Activated T-cell treated with anti-CD3 and anti-CD28 coated beads for 48 hours (primary cell): ENCODE measurements at regions not wholly inside any gene's neighbourhood (a gene's known extent, or its start where the extent isn't known, plus 50 kb on each side); places are given as distances from the start of the nearest gene placed in this dataset.

Experiments
- DNase-seq: peaks from one replicate; pipeline ENCODE4 v3.0.0-alpha.2; 2020; ENCODE audit warnings: low read depth

DNA sequence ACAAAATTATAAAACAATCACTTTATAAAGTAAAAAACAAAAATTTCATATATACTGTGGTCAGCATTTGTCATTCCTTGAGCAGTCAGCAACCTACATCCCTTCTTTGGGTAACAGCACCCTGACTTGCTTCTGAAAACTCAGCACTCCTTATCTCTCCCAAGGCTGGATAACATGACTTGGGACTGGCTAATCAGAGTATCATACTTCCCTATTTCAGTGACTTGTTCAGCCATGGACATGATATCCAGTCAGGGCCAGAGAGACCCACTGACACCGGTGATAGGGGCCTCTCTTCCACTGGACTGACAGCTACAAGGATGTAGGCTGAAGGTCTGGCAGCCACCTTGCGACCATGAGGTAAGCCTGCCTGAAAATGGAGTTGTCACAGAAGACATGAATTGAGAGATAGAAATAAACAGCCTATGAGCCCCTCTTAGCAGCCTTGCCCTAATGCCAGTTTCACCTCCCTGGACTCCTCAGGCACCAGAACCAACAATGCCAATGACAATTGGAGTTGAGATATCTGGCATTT is 84.4 kb upstream of the NEBL start:
- DNase-seq = no peak

DNA sequence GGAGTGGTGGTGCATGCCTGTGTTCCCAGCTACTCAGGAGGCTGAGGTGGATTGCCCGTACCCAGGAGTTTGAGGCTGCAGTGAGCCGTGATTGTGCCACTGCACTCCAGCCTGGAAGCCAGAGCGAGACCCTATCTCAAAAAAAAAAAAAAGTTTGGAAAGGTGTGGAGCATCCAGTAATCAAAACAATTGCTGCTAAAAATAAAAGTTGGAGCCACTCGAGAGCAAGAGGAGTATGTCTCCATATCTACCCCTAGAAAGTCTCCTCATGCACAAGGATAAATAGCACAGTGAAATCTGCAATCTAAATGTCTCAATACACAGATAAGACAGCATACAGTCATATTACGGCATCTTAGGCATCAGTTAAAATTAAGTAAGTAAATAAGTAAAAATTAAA is 81.5 kb upstream of the NEBL start:
- DNase-seq = no peak

DNA sequence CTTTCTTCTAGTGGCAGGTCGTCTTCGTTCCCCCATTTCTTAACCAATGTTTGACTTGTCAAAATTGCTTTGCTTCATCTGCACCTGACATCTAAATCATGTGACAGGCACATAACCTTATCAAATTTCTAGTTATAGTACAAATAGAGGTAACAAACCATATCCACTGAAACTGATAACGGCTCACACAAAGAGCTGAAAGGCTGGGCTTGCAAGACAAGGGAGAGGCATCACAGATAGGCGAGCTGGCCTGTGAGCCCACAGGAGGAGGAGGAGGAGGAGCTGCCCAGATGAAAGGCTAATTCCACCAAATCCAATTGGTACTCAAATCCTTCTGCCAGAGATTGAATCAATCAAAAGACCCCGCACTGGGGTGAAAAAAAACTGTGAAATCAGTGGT is 80.2 kb upstream of the NEBL start:
- DNase-seq = no peak

DNA sequence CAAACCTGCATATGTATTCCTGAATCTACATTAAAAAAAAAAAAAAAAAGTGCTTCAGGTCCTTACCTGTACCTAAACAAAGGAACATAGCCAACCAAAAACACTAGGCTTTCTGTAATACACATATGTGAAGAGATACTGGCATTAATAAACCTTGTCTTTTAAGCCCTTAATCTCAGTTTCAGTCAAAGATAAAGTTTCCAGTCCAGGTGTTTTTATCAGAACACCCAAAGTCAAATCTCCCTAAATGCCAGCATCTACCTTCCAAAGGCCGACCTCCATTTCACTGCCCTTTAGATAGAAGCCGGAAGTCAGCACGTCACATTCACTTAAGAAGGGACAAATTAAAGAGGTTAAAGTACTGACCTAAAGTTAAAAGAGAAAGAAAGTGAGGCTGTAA is 79.8 kb upstream of the NEBL start:
- no peak for DNase-seq

DNA sequence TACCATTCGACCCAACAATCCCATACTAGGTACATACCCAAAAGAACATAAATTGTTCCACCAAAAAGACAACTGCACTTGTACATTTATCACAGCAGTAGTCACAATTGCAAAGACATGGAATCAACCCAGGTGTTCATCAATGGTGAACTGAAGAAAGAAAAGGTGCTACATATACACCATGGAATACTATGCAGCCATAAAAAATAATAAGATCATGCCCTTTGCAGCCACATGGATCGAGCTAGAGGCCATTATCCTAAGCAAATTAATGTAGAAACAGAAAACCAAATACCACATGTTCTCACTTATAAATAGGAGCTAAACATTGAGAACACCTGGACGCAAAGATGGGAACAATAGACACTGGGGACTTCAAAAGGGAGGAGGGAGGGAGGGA is 79.3 kb upstream of the NEBL start:
- no peak for DNase-seq

DNA sequence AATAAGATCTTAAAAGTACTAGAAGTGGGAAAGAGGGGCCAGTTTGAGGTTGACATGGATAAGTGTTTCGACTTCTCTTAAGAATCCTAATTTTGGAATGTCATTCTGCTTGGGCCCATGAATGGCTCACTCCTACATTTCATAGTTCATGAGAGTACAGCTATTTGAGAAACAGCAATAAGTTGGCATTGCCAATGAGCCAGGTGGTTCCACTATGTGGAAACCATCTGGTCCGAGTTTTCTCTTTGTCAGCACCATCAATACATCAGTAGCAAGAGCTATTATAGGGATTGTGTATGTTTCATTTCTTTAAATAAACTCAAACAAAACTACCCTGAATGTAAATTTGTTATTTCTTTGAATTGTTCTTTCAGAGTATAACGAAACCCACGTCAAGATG is 78.1 kb upstream of the NEBL start:
- DNase-seq = no peak

DNA sequence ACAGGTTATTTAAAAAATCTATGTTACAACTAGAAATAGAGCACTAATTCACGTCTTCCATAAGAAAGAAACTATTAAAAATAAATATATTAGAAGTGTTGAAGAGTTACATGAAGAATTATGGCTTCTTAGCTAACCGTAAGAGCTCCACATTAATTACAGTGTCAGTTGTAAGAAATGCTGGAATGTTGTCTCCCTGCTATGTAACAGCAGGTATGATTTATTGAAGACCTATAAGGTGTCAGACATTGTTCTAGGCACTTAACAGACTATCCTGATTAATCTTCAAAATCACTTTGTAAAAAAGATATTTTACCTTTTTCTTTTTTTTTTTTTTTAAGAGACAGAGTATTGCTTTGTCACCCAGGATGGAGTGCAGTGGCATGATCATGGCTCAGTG is 75.8 kb upstream of the NEBL start:
- DNase-seq = no peak

DNA sequence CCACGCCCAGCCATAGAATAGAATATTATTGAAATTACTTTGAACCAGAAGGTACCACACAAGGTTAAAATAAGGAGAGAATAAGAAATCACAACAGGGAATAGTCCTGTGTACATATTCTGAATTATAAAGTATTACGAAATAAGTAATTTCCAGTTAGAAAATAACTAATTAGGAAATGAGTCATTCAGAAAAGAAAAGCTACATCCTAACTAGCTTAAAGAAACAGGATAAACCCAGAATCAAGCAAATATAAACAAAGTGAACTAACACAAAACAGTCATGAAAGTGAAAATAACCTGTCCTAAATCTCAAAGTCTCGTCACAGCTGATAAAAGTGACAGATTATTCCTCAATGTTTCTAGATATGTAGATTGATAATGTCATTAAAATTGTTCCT is 74.8 kb upstream of the NEBL start:
- no peak for DNase-seq

DNA sequence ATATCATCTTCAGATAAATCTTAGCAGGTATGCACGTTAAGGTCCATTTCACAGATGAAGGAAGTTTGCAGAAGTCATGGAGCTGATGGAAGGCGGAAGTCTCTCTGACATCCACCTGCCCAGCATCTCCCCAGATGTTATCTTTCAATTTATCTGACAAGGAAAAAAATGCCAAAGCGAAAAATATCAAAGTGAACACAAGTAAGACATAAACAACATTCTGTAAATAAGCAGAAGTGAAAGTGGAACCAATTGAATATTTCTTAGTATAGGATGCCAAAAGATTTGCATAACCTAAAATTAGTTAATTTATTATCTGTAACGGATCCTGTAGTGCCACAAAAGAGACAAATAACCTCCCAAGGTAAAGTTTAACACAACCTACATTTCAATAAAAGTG is 73.6 kb upstream of the NEBL start:
- no peak for DNase-seq

DNA sequence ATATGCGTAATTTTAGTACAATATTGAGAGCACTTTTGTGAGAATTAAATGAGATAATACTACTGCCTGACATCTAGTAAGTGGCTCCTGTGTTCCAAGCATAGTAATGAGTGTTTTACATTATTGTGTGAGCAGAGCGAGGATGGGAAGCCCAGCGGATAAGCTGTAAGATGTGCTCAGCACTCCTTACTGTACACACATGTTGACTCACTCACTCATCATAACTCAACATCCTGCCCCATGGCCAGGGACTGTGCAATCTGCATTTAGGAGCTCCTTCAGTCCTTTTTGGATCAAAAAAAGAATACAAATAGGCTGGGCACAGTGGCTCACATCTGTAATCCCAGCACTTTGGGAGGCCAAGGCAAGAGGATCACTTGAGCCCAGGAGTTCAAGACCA is 72.9 kb upstream of the NEBL start:
- no peak for DNase-seq

DNA sequence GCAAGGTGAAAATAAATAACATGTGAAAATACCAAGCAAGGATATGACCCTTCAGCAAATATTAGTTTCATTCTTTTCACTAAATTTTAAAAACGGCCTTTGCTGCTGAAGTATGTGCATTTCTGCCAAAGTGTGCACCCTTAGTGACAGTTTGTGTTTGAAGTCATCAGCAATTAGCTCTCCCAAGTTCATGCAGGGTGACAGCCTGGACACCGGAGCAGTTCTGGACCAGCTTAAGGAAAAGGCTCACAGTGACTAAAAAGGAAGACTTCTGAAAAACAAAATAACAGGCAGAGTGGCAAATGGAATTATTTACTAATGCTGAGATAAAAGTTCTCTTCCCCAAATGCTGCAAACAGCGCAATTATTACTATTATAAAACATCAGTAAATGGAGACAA is 69.3 kb upstream of the NEBL start:
- DNase-seq = no peak

DNA sequence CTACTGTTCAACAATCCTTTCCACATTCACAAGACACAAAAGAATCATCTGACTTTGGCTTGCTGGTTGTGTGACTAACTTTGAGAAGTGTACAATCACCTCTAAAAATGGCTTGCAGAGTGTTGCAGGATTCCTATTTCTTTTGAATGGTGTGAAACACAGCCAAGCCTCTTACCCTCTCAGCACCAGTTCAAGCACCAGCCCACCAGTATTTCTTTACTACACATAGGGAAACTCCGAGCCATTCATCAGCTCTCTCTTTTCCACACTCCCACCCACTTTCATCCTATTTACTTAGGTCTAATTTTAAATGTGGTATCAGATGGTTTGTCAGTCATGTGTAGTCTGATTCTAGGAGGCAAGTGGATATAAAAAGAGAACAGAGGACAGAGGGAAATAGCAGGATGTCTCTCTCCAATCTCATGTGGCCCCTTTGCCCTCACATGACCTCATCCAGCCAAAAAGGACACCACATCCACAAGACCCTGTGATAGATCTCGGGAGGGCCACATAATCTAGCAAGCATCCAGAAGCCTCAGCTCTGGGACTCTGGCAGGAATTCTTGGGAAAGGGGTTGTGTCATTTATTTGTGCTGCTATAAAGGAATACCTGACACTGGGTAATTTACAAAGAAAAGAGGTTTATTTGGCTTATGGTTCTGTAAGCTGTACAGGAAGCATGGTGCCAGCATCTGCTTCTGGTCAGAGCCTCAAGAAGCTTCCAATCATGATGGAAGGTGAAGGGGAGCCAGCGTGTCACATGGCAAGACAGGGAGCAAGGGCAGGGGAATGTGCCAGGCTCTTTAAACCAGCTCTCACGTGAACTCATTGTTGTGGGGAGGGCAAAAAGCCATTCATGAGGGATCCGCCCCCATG is 66.8 kb upstream of the NEBL start:
- DNase-seq = no peak

DNA sequence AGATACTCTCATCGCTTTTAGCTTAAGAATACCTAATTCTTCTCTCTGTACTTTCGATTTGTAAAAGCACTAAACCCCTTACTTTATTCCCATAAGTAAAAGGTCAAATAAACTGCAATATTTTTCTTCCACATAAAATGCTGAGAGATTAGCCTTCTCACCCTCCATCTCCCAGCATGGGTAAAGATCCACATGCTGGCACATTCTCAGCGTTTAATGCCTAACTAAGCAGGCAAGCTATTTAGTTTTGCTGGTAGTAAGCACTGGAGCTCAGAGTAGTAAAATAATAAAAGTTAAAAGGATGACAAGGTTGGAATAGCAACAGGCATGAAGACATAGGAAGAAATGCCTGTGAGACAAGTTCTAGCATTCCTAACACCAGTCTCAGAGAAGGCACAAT is 65.9 kb upstream of the NEBL start:
- no peak for DNase-seq

DNA sequence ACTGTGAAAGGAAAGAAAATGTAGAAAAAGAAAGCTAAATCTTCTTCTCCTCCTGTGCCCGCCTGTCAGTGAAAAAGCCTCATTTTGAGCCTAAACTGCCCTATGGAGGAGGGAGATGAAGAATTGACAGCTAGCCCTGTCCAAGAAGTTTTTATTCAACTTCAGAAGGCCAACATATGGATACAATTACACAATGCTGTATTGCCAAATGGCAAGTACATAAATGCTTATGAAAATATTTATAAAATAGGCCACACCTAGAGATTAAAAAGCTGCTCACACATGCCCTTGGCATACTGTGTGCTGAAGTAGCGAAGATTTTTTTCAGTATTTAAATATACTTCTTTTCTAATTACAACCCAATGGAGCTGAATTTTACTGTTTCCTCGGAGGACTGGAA is 65.1 kb upstream of the NEBL start:
- no peak for DNase-seq

DNA sequence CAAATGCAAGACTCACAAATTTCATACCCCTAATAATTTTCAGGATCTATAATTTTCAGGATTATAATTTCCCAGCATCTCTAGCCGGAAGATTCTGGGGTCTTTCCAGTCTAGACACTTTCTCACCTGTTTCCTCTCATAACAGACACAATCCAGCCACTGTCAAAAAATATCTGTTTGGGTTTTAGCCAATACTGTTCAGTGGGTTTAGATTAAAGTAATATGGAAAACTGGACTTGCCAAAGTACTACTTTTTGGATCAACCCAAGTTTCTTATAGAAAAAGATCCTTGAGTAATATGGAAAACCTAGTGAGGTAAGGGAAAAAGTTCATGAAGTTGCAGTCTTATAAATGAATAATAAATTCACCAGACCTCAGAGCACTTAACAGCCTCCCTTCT is 62.1 kb upstream of the NEBL start:
- no peak for DNase-seq

DNA sequence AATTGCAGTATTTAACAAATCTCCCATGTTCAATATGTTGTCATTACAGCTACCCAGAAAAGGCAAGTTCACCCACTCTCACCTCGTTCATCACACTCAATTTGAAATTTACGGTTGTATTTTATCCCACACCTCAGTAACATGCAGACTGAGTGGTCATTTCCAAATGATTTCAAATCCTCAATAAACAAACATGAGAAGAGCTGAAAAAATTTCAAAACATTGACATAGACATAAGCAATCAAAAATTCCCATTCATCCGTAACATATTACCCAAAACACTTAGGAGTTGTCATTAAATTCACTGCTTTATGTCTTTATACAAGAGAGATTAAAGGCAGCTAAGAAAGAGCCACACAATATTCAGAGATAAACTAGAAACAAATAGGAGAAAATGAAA is 61.7 kb upstream of the NEBL start:
- DNase-seq = no peak

DNA sequence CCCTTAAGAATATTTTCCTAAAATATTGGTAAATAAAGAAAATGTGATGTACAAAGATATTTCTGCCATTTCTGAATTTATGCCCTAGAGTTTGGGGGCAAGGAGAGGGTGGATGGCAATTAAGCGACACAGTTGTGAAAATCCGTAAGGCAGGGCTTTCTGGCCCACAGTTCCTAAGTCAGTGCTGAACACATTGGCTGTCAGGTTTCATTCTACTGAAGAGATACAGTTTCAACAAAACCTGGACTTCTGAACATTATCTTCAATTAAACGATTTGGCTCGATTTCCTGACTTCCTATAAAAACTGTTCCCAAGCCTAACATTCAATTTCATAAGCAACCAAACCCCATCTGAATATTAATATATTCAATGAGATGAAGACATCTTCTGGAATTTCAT is 61.1 kb upstream of the NEBL start:
- no peak for DNase-seq

DNA sequence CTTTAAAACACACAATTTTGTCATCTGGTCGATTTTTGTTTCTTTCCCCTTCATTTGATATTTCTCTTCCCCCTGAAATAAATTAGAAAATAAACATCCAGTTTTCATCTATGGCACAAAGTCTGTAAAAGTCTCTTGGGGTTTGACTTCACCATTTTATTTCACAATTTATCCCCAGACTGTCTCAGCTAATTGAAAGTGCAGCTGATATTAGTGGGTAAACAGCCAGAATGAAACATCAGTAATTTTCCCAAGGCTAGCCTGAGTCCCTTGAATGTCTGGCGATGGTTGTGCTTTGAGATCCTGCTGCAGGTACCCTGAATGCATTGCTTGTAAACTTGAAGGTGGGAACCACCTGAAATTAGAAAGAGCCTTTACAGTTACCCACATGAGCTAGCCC is 60.6 kb upstream of the NEBL start:
- DNase-seq = no peak

DNA sequence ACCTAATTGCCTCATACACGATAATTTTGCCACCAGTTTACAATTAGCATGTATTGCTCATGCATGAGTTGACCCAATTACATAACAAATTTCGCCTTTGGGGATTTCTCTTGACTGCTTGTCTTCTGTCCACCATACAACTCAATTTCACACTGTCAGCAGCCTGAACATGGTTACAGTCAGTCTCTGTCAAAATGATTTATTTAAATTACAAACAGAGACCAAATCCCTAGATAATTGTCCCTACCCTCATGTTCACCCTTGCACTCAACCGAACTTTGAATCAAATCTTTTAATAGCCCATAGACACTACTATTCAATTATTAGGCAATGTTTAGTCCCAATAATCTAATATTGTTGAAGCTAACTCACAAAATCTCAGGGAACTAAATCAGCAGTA is 59.7 kb upstream of the NEBL start:
- no peak for DNase-seq

DNA sequence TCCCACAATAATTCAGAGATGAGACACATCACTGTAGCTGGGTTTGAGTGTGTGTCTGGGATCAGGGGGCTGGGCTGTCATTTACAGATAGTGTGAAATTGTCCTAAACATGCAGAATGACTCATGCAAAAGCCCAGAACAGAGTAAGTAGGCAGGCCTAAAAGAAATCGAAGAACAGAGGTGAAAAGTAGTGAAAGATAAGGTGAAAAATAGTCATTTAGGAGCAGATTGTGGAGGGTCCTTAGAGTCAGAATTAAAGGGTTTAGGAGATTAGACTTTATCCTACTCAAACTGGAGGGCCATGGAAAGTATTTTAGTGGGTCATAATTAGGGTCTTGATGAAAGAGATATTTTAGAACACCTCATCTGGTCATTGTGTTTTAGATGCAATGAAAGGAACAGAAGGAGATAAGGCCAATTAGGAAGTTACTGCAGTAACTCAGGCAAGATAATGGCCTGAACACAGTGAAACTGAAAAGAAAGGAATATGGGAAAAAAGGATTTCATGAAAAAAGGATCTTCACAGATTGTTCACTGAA is 58.3 kb upstream of the NEBL start:
- DNase-seq = no peak

DNA sequence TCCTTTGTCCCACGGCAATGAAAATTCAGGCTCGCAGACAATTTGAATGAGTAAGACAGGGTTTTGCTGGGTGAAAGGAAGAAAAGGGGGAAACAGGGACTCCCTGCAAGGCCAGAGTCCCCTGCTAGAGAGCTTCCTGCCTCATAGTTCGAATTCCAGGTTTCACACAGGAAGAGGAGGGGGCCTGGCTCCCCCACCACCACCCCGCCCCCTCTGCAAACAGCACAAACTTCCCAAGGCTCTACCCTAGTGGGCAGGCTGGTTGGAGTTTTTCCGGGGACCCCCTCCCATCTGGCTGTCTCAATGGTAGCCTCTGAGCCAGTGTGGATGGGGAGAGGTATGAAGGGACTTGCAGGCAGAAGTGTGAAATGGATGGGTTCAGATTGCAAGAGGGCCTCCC is 57.4 kb upstream of the NEBL start:
- DNase-seq = no peak

DNA sequence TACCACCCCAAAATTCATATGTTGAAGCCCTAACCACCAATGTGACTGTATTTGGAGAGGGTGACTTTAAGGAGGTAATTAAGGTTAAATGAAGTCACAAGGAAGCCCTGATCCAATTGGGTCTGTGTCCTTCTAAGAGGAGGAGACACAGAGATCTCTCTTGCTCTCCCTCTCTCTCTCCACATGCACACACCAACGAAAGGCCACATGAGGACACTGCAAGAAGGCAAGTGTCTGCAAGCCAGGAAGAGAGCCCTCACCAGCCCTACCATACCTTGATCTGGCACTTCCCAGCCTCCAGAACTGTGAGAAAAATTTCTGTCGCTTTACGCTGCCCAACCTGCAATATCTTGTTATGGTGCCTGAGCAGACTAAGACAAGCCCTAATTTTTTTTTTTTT is 56.0 kb upstream of the NEBL start:
- no peak for DNase-seq

DNA sequence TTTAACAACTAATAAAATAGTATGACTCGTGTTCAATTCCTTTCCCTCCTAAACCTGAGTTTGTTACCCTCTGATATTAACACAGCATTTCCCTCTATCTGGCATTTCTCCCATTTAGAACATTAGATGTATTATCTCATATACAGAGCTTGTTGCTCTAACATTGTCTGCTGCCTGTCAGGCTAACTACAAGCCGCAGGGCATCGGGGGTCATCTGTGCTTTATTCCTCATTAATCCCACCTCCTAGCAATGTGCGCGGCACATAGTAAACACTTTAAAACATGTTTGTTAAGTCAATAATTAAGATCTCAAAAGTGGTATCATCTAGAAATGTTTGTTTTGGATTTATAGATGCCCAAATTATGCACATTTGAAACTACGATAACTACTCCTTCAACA is 52.9 kb upstream of the NEBL start:
- DNase-seq = no peak
